ENCODE measurements at regions not wholly inside any gene's neighbourhood (a gene's known extent, or its start where the extent isn't known, plus 50 kb on each side); places are given as distances from the start of the nearest gene placed in this dataset.

DNA sequence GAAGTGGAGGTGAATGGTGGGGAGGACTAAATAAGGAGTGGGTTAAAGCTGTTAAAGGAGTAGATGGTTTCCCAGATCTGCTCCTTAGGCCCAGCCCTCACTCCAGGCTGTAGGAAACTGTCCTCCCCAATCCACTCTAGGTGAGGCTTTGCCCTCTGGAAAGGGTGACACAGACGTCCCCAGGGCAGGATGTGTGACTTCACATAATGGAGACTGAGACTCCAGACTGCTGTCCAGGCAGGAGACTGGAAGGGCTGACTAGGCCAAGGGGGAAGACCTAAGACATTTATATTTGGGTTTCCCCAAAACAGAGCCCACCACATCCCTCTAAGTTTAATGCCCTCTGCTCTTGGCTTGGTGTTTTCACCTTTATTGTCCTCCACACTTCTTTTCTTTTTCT lies 488.5 kb downstream of the SHQ1 start:
- no peak for DNase-seq

DNA sequence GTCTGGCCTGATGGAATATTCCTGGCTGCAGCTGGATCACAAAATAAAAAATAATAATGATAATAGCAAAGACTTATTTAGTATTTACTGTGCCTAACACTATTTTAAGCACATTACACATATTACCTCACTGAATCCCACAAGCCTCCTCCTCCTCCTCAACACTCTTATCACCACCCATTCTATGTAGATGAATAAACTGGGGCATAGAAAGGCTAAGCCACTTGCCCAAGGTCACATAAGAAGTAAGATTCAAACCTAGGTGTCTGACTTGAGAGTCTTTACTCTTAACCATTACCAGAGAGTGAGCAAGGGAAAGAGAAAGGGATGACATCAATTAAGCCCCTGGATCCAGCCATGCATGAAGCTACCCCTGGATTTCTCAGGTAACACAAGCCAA lies 493.1 kb downstream of the SHQ1 start:
- DNase-seq = no peak

DNA sequence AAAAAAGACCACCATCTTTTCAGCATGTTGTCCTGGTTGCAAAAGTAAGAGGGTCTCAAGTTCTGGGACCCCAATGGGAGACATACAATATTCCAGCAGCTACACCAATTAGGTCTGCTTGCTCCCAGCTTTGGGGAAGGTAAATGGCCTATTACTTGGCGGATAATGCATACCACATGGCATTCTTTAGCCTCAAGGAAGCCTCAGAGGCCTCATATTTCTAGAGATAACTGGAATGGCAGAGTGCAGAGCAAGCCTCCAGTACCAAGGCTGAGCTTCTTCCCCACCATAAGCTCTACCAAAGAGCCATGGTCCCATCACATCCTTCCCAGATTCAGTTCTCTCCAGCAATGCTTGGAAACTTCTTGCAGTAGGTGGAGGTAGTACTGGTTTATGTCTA lies 493.8 kb downstream of the SHQ1 start:
- DNase-seq = no peak

DNA sequence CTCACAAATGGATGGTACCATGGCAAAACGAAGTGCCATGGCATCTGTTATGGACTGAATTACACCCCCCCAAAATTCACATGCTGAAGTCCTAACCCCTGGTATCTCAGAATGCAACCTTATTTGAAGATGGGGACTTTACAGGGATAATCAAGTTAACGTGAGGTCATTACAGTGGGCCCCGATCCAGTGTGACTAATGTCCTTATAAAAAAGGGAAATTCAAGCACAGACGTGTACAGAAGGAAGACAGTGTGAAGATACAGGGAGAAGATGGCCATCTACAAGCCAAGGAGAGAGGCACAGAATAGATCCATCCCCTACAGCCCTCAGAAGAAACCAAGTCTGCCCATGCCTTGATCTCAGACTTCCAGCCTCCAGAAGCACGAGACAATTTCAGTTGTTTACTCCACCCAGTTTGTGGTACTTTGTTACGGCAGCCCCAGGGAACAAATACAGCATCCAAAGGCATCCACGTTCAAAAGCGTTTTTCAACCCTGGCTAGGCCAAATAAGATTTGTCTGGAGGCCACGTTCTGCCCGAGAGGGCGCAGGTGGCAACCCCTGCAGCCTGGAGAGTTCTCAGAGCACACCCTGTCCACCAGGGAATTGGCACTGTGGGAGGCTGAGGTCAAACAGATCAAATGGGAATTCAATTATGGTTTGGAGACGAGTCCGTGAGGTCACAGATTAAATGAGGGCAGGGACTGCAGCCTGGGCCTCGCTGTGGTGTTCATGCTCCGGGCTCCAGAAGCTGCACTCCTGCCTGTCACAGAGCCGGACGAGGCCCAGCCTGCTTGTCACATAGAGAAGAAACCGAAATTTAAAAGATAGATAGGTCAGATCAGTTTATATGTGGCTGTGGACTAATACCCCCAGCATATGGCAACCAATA lies 494.8 kb downstream of the SHQ1 start:
- DNase-seq = no peak

DNA sequence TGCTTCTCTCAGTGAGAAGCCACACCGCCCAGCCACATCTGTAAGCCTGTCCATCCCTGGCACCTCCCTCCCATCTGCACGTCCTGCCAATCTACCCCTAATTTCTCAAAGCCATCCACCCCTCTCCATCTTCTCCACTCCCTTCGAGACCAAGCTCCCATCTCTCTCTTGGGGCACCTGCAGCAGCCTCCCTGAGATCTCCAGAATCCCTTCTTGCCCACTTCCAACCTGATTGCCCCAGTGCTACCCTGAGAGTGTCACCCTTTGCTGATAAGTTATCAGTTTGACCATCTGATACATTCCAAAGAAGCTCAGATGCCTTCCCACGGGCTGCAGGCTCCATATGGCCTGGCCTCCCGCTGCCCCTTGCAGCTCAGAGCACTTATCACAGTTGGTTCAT lies 496.1 kb downstream of the SHQ1 start:
- DNase-seq = no peak

DNA sequence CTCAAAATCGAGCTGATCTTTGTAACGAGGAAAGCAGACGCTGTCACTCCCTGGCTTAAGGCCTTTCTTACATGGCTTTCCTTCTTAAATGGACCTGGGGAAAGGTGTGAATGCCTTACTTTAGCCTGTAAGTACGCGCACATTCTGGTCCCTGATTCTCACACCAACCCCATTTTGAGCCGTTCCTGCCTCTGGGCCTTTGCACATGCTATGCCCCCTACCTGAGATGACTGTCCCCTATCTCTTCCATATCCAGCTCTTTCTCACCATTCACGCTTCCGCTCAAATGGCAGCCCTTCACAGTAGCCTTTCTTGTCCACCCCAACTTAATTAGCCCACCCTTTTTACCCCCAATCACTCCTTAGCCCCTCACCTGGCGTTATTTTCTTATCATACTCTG lies 496.7 kb downstream of the SHQ1 start:
- DNase-seq = no peak

DNA sequence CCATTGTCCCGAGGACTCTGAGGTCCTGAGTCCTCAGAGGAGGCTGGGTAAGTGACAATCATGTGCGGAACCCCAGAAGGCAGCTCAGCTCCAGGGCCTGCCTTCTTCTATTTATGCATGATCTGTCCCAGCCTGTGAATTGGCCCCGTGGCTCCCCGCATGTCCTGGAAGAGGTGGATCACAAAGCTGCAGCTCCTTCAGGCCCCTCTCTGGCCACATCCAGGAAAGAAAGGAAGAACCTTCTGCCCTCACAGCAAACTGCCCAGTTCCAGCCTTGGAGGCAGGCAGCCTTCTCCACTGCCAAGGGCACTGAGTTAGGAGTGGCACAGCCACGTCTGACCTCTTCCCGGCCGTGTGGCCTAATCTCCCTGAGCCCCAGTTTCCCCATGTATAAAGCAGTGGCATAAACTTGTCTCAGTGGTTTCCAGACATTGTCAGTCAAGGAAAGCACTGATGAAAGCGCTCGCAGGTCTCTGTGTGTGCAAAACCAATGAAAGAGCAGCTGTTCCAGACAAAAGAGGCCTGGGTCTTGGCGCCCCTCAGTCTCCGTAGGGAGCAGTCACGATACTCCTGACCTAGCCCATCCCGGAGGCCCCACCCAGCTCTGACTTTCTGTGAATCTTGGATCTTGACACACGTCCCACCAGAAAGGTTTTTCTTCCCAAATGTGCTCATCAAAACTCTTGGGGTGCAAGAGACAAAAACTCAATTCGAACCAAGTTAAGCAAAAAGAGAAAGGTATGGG lies 497.3 kb downstream of the SHQ1 start:
- no peak for DNase-seq

DNA sequence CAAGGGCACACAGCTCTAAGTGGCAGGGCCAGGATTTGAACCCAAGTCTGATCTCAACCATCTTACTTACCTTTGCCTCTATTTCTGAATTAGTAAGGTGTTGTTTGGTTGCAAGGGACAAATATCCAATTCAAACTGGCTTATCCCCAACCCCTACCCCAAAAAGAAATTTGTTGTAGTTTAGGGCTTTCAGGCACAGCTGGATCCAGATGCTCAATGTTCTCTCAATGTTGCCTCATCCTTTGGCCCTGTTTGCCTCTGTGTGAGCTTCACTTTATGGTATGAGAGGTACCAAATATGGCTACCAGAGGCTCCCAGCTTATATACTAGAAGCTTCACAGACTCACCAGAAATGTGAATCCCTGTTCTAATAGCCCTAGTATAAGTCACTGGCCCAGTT lies 499.9 kb downstream of the SHQ1 start:
- DNase-seq = no peak

DNA sequence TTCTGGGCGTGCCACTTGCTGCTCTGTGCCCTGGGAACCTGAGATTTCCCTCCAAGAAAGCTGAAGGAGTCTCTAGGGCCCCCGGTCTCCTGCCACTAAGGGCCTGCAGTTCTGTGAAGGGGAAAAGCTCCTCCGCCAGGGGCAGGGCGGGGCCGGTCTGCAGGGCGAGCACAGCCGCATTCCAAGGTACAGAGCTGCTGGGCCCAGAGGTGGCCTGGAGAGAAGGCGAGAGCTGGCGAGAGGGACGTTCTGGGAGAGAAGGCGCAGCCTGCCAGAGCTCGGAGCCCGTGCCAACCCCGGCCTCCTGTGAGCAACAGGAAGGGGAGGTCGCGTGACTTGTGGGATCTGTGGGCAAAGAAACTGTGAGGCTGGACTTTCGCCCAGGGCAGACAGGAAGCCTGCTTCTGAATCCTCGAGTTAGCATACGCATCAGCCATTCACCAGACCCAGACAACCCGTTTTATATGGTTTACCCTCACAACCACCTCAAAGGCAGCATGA lies 500.4 kb downstream of the SHQ1 start:
- no peak for DNase-seq

DNA sequence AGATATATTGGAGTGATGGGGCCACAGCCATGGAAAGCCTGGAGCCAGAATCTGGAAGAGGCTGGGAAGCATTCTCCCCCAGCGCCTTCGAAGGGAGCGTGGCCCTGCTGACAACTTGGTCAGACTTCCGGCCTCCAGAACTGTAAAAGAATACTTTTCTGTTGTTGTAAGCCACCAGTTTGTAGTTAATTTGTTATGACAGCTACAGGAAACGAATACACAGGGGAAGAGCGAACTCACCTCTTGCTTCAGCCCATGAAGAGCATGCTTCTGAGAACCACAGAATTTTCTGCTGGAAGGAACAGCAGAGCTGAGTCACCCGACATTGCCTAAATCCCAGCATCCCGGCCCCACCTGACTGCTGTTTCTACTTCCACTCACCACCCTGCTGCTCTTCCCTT lies 501.7 kb downstream of the SHQ1 start:
- no peak for DNase-seq

DNA sequence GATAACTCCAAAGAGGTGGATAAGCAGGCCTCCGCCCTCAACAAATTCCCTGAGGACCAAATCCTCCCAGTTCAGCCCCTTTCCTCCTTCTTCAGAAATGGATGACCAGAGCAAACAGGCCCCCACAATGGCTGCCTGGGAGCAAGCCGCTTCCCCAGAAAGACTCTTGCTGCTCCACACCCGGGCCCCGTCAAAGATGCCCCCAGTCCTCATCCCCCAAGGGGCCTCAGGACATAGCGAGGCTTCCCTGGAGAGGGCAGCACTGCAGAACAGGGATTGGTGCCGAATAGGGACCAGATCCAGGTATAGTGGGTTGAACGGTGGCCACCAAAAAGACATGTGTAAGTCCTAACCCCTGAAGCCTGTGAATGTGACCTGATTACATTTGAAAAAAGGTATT lies 502.3 kb downstream of the SHQ1 start:
- DNase-seq = no peak

DNA sequence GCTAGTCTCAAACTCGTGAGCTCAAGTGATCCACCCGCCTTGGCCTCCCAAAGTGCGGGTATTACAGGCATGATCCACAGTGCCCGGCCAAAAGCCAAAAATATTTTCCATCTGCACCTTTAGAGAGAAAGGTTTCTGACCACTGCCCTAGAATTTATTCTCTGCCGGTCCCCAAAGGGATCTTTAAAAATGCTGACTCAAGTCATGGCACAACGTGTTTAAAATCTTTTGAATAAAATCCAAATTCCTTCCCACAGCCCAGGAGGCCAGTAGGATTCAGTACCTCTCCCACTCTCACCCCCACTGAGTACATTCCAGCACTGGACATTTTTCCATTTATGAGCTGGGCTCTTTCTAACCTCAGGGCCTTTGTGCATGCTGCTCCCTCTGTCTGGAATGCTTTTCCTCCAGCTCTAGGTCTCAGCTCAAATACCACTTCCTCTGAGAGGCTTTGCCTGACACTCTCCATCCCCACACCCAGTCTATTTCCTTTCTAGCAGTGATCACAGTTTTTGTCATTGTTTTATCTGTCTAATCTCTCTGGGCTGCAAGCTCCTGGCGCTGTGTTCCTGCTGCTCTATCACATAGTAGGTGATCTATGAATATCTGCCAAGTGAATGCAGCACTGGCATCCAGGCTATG lies 502.9 kb downstream of the SHQ1 start:
- no peak for DNase-seq

DNA sequence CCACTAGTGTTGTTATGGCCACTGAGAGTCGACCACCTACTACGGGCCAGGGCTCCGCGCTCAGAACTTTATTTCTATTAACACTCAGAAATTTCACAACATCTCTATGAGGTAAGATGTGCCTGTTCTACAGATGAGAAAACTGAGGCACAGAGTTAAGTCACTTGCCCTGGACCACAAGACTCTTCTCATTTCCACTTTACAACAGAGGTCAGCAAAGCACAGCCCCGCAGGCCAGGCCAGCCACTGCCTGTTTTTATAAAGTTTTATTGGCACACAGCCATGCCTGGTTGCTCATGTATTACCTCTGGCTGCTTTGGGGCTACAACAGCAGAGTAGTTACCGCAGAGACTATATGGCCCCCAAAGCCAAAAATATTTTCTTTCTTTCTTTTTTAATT lies 503.6 kb downstream of the SHQ1 start:
- DNase-seq = no peak

DNA sequence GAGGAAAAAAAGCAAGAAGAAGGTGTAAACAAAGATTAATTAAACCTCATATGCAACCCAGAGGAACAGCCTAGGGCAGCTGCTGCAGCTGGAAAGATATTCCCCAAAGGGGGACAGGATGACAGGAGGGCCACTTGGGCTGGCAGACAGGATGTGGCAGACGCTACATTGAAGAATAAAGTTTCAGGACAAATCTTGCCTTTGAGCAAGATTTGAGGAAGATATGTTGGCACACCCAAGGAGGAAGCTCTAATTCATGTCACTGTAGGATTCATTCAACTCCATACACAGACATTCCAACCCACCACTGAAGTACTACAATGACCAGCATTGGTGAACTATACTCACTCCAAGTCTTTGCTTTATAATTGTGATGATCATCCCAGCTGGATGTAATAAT lies 504.0 kb downstream of the SHQ1 start:
- DNase-seq = no peak

DNA sequence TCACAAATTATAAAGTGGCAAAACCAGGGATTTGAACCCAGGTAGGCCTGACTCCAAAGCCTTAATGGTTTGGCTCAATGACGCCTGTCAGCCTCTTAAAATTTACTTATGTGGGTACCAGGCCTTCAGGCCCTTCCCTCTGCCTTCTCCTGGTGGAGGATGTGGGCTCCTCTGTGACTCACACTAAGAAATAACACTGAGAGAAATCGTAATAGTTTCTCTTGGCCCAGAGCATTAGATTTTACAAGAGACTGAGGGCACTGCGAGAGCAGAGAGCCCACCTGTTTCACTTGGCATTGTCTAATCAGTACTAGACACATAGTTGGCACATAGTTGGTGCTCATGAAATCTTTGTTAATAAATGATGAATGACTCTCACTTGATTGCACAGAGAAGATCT lies 505.2 kb downstream of the SHQ1 start:
- DNase-seq = no peak

DNA sequence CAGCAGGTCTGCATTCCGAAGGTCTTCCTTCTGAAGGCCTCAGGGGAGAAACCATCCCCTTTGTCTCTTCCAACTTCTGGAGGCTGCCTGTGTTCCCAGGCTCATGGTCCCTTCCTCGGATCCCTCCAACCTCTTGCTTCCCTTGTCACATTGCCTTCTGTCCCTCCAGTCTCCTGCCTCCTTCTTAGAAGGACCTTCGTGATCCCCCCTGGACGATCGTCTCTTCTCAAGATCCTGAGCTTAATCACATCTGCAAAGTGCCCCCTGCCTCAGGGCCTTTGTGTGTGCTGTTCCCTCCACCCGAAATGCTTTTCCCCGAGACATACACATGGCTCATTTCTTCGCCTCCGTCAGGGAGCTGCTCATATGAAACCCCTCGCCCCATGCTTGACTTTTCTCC lies 505.8 kb downstream of the SHQ1 start:
- DNase-seq = no peak

DNA sequence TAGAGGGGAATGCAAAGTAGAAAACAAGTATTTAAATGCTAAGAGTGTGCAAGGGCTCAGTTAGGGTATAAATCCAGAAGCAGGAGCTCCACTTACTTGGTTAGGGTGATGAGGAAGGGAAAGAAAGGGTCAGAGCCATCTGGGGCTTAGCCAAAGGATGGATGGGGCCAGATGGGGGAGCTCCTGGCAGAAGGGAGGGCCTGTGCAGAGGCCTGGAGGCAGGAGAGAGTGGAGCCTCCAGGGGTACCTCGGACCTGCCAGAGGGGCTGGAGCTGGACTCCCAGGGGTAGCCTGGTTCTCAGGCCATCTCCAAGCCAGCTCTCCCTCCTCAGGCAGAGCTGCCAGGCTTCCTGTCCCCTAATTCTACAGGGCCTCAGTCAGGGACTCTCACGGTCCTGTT lies 506.3 kb downstream of the SHQ1 start:
- no peak for DNase-seq

DNA sequence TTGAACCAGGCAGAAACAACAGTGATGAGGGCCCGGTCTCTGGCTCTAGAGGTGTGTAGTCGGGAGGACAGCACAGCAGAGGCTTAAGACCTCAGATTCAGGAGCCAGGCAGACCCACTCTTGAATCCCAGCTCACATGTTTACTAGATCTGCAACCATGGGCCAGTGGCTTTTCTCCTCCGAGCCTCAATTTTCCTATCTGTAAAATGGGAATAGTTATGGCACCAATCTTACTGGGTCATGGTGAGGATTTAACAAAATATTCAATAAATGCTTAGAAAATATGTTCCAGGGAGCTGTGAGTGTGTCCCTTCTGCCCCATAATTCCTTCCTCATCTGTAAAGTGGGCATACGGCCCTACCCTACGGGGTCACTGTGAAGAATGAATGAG lies 506.9 kb downstream of the SHQ1 start:
- DNase-seq = no peak

DNA sequence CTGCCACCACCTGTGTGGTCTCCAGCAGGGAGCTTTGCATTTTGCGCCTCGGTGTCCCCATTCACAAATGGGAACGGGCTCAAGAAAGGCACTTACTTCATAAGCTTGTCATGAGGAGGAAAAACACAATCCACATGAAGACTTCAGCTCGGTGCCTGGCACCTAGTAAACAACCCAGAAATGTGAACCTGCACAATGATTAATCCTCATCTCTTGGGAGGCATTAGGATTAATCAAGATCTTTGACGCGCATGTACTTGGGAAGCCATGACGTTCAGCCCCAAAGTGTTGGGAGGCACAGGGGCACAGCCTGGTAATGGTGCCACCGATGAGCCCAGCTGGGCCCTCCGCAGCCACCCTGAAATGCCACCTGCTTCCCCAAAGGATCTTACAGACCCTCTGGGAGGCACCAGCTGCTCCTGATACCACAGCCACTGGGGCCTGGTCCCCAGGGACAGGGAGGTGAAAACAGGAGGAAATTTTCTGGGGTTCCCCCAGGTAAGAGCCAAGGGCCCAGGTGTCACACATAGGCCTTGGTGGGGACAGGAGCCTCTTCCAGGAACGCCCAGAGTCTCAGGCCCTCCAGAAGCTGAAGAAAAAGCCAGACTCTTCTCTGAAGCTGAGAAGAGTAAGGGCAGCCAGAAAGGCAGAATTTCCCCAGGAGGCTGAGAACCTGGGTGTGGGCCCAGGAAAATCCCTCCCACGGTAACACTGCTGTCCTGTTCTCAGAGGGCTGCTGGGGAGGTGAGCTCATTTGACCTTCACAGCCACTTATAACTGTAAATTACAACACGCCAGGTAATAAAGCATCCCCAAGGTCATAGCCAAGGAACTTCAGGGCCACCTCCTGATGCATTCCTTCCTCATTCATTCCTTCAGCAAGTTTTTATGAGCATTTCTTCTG lies 507.5 kb downstream of the SHQ1 start:
- DNase-seq = no peak

DNA sequence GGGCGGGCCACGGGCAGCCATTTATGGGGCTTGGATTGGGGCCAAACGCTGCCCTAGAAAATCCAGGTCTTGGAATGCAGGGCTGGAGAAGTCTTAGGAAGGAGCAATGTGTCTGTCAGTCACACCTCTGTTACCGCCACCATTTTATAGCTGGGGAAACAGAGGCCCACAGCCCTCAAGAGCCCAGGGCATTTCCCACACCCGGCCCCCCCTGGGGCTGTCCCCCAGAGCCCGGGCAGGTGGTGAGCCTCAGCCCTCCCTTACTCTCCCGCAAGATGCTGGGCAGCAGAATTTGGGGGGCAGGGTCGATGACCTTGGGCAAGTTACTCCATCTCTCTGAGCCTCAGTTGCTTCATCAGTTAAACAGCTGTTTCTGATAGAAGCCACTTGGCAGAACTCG lies 508.2 kb downstream of the SHQ1 start:
- DNase-seq = no peak

DNA sequence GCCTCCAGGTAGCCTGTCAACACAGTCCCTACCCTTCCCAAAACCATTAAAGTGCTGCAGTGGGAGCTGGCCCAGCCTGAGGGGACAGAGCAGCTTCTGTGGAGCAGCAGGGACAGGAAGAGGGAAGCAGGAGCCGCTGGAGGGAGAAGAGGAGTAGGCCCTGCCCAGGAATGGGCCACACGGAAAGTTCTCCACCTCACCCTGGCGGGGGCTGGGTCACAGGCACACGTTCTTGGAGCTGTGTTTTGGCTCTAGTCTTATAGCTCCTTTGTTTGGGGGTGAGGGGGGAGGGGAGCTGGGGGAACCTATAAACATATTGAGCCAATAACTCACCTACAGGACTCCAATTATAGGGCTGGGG lies 508.6 kb downstream of the SHQ1 start:
- DNase-seq = no peak

DNA sequence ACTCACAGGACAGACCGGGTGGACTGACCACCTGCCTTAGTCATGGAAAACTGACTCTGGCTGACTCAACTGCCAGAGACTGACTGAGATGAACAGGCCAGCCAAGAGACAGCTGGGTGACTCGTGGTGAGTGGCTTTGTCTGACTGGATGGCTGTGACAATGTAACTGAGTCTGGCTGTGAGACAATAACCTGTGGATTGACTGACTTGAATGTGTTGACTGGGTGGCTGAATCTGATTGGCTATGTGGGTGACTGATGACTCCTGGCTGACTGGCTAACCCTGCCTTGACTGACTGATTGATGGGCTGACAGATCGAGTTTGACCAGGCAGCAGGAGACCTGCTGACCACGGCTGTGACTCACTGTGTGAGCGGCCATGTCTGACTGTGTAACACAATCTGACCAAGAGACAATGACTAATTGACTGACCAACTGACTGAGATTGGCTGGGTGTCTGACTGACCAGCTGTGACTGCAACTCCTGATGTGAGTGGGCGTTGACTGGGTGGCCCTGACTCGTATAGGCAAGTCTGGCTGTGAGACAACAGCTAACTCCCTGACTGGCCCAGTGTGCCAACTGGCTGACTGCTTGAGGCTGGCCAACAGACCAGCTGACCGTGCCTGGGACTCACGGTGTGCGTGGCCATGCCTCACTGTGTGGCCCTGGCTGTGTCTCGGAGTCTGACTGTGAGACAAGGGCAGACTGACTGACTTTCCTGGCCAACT lies 509.1 kb downstream of the SHQ1 start:
- DNase-seq = no peak

Data from activated CD4-positive, alpha-beta T cell treated with anti-CD3 and anti-CD28 coated beads, Interleukin-2, amount 50 U/mL, for 1 hour (primary cell).